Progenitor cell of endocrine pancreas (in vitro differentiated cells): ENCODE measurements at regions not wholly inside any gene's neighbourhood (a gene's known extent, or its start where the extent isn't known, plus 50 kb on each side); places are given as distances from the start of the nearest gene placed in this dataset.

Experiments used
- DNase-seq: peaks from one replicate; pipeline ENCODE4 v3.0.0; 2021; ENCODE audit warnings: low spot score; ENCODE audit not compliant: unreplicated experiment
- H3K27ac Mint-ChIP-seq: 2 replicates; pipeline ENCODE4 v1.8.0; 2021; ENCODE audit warnings: mild to moderate bottlenecking, moderate library complexity, mixed read lengths
- H3K27me3 Mint-ChIP-seq: 2 replicates; pipeline ENCODE4 v1.8.0; 2021; ENCODE audit warnings: mixed read lengths
- H3K36me3 Mint-ChIP-seq: 2 replicates; pipeline ENCODE4 v1.8.0; 2022; ENCODE audit warnings: mixed read lengths; ENCODE audit not compliant: insufficient read depth
- H3K4me1 Mint-ChIP-seq: 2 replicates; pipeline ENCODE4 v1.8.0; 2021; ENCODE audit warnings: low read depth, mixed read lengths
- H3K4me3 Mint-ChIP-seq: 2 replicates; pipeline ENCODE4 v1.8.0; 2021; ENCODE audit warnings: low read depth, mild to moderate bottlenecking, moderate library complexity, mixed read lengths
- H3K9me3 Mint-ChIP-seq: 2 replicates; pipeline ENCODE4 v1.8.0; 2021; ENCODE audit warnings: low read depth, mixed read lengths
- CTCF ChIP-seq: fragments of 200-600 bp; sonication (generic); IDR thresholded peaks from one replicate; pipeline ENCODE4 v1.5.0; 2021; ENCODE audit warnings: antibody characterized with exemption, mild to moderate bottlenecking; ENCODE audit not compliant: unreplicated experiment

DNA sequence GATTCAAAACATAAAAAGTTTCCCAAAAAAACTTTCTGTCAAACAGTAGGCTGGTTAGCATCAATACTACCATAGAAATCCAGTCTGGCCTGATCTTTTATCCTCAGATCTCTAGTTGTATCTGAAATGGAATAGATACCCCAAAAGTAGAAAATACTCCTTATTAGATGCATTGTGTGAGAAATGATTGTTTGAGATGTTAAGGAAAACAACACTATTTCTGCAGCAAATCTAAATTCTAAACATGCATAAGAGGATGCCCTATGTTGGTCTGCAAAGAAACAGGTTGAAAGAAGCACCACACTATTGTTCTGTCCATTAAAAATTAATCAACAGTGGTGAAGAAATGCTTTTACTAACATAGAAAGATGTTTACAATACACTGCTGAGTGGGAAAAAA, 121.0 kb downstream of the NPY start:
- H3K4me3 Mint-ChIP-seq, result no peak overlapping the region

GRCh38 chr7:24406053-24406788, 122.2 kb downstream of the NPY start:
- Mint-ChIP-seq H3K9me3 (no peaks in the 10 kb centered on the region), H3K27ac (no peak overlapping the region), H3K36me3 (no peaks in the 10 kb centered on the region), H3K27me3 (peaks cover 27% of the 10 kb centered on the region), H3K4me1 (peaks cover 8% of the 10 kb centered on the region), H3K4me3 (no peak overlapping the region)
- no peak for TF ChIP-seq CTCF
- no peak for DNase-seq

More for the DNA sequence above, 121.0 kb downstream of the NPY start:
- H3K27me3 Mint-ChIP-seq, result peaks cover 33% of the 10 kb centered on the region
- no peaks in the 10 kb centered on the region for H3K36me3 Mint-ChIP-seq
- peaks cover 9% of the 10 kb centered on the region for H3K4me1 Mint-ChIP-seq
- no peak for TF ChIP-seq CTCF
- H3K9me3 Mint-ChIP-seq, result no peaks in the 10 kb centered on the region
- no peak overlapping the region for H3K27ac Mint-ChIP-seq
- no peak for DNase-seq

- DNase-seq, result no peak
- peaks cover 24% of the 10 kb centered on the region for H3K27me3 Mint-ChIP-seq
- H3K36me3 Mint-ChIP-seq, result no peaks in the 10 kb centered on the region
- no peak overlapping the region for H3K27ac Mint-ChIP-seq
- H3K9me3 Mint-ChIP-seq, result no peaks in the 10 kb centered on the region
- peaks cover 6% of the 10 kb centered on the region for H3K4me1 Mint-ChIP-seq
- TF ChIP-seq CTCF, result no peak
- no peak overlapping the region for H3K4me3 Mint-ChIP-seq
Observed at GRCh38 chr7:24406789-24407299, 122.9 kb downstream of the NPY start.

DNA sequence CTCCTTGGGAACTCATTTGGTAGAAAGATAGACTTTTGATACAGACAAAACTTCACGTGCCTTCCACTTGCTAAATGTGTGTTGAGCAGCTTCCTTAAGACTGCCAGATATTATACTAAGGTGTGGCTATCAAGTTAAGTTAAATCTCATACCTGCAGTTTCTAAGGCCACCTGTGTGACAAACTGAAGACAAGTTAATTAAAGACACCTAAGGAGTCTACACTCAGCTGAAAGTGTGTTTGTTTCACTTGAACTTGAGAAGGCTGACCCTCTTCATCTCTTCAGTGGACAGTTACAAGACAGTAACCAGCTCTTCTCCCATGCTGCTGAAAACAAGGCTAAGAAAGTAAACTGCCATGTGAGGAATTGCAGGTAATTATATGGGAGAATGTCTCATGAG, 124.0 kb downstream of the NPY start:
- no peak overlapping the region for H3K4me3 Mint-ChIP-seq
- peaks cover 4% of the 10 kb centered on the region for H3K4me1 Mint-ChIP-seq
- H3K27ac Mint-ChIP-seq, result no peak overlapping the region
- TF ChIP-seq CTCF, result no peak
- peaks cover 4% of the 10 kb centered on the region for H3K9me3 Mint-ChIP-seq
- no peak for DNase-seq
- no peaks in the 10 kb centered on the region for H3K36me3 Mint-ChIP-seq
- peaks cover 14% of the 10 kb centered on the region for H3K27me3 Mint-ChIP-seq

- TF ChIP-seq CTCF, result no peak
- H3K27me3 Mint-ChIP-seq, result peaks cover 10% of the 10 kb centered on the region
- peaks cover 4% of the 10 kb centered on the region for H3K9me3 Mint-ChIP-seq
- no peak overlapping the region for H3K4me3 Mint-ChIP-seq
- no peak overlapping the region for H3K27ac Mint-ChIP-seq
- H3K4me1 Mint-ChIP-seq, result peaks cover 1% of the 10 kb centered on the region
- no peak for DNase-seq
- no peaks in the 10 kb centered on the region for H3K36me3 Mint-ChIP-seq
Observed at GRCh38 chr7:24408798-24409430, 124.9 kb downstream of the NPY start.
